Renal cortex interstitium (tissue), 11 donors: ENCODE measurements at regions not wholly inside any gene's neighbourhood (a gene's known extent, or its start where the extent isn't known, plus 50 kb on each side); places are given as distances from the start of the nearest gene placed in this dataset.
"Not testable (repeated sequence)": the region's sequence is repeated elsewhere in the genome, so short reads cannot be mapped to it uniquely, and the experiment has no call there.

ENCODE experiments used
- DNase-seq, 11 donors: peaks; one replicate each; pipeline ENCODE4 v3.0.0-alpha.2; 2013; ENCODE audit warnings: low read depth in 9 of 11, low spot score in 4 of 11; ENCODE audit errors: extremely low read depth in 1 of 11

GRCh38 chr16:76880523-76880922 is 310.5 kb upstream of the MON1B start:
- DNase-seq: not testable (repeated sequence)

- DNase-seq: no peak
These were observed 308.9 kb upstream of the MON1B start for GRCh38 chr16:76882105-76882504.

GRCh38 chr16:76883076-76883475 is 307.9 kb upstream of the MON1B start:
- DNase-seq: no peak

- no peak for DNase-seq
These were observed 305.0 kb upstream of the MON1B start for GRCh38 chr16:76885776-76886537.

DNA sequence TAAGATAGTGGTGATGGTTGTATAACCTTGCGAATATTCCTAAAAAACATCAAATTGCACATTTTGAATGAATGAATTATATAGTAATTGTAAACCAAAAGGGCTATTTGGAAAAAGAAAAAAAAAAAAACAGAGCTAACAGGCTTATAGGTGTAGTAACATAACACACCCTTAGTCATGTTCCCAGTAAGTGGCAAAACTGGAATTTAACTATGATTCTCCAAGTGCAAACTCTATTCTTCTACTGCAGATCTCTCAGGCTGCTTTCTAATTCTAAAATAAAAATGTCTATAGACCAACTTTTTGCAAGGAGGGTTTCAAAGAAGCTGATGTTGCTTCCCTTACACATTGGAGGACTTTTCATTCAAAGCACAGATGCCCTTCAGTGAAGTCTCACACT is 293.2 kb upstream of the MON1B start:
- no peak for DNase-seq

DNA sequence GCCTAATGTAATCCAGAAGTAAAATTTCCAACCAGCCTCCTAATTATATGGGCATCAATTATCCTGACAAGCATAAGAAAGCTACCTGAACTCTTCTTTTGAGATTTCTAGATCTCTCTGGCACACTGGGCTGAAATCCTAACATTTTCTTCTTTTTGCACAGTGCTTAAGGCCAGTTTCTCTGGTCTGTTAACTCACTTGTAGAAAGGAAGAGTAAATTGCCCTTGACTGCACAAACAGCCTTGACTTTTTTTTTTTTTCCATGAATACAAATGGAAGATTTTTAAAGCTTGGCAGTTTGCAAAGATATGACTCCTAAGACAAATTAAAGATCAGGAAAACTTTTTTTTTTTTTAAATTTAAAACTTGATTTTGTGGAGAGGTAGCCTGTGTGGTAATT is 291.2 kb upstream of the MON1B start:
- DNase-seq: peak in 4 of 11 donors; percentile 11 to 21 (median 18)

DNA sequence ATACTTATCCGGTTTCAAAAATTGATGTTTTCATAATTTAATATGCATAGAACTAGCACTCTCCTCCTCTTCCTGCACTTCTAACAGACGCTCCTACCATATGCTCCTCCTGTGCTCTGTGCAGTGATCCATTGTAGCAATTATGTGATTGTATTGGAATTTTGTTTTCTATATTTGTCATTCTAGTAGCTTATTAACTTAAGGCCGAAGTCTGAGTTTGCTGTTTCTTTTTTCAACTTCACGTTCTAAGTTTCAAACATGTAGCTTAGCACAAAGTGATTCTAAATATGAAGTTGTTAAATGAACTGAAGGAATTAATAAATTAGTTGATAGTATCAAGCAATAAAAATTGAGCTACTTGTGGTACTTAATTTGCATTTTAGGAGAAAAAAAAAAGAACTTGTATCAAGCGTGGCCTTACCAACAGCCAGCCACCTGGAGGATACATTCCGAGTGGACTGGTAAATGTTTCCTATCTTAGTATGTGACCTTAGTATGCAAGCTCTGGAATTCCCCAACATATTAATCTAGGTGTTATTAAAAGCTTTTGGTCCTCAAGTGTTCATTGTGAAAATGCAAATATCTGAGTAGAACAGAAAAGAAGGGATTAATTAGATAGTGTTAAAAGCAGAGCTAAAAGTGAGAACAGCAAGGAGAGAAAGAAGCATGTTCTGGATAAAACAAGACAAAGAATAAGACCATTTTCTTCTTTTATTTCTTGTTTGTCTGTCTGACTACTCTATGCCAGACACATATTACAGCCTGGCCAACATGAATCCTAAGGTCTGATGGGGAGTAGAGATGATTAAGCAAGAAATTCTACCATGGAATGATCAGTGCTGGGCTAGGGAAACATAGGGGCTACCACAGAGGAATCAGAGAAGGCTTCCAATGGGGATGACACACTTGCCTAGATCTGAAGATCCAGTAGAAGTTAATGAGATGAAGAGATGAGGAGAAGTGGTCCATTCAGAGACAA is 290.4 kb upstream of the MON1B start:
- peak in 2 of 11 donors; percentile 4 to 6 for DNase-seq

- peak in 1 of 11 donors; percentile 5 for DNase-seq
These were observed 284.4 kb upstream of the MON1B start for GRCh38 chr16:76906552-76906951.

DNA sequence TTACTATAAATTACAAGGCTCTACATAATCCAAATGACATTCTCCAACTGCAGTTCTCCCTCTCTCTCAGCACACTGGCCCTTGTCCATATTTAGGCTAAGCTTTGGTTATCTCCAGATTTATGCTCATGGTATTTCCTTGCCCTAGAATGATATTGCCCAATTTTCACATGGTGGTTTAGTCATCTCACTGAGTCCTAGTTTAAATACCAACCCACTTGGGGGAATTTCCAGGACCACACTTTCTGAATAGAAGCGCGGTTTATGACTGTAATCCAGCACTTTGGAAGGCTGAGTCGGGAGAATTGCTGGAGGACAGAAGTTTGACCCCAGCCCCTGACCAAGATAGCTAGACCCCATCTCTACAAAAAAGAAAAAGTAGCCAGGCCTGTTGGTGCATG is 280.1 kb upstream of the MON1B start:
- no peak for DNase-seq

GRCh38 chr16:76913046-76913445 is 277.9 kb upstream of the MON1B start:
- DNase-seq: no peak

- DNase-seq: no peak
These were observed 264.9 kb upstream of the MON1B start for GRCh38 chr16:76926042-76926441.

- no peak for DNase-seq
These were observed 264.4 kb upstream of the MON1B start for GRCh38 chr16:76926595-76926994.

- no peak for DNase-seq
These were observed 259.8 kb upstream of the MON1B start for GRCh38 chr16:76931186-76931585.

DNA sequence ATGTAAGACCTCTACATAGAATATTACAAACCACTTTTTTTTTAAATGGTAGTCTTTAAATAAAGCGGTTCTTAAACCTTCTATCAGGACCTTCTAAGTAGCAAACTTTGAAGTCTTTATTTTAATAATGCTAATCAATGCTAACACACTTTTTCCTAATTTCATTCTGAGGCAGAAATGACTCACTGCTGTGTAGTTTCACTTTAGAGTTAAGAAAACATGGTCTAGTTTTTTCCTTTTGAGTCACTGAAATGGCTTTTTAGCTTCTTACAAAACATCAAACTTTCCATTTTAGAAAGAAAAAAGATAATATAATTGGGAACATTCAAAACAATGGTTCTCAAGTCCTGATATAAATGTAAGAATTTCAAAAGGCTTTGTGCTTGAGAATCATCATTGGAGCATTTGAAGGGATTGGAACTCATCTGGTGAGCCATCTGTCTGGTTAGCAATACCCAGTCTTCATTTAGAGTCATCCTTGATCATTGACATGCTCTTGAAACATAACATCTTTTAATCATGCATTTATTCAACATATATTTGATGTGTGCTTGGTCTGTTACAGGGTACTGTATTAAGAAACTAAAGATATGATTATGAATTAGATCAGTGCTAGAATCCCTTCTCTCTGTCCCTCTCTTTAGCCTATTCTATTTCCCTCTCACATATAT is 258.3 kb upstream of the MON1B start:
- no peak for DNase-seq

DNA sequence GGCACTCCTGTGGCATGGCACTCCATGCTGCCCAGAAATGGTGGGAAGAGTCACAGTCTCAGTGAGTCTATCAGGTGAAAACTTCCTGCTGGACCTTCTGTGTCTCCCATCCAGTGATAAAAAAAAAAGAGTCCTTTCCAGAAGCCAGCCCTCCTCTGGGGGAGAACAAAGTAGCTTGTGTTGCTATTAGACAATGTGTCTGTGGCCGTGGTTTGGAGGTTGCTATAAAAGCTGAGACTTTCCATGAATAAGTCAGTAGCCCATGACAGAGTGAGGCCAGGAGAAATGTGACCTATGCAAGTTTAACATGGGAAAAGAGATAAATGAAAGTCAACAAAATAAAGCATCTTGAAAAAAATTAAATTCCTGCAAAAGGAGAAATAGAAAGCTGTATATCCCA is 250.7 kb upstream of the MON1B start:
- no peak for DNase-seq

DNA sequence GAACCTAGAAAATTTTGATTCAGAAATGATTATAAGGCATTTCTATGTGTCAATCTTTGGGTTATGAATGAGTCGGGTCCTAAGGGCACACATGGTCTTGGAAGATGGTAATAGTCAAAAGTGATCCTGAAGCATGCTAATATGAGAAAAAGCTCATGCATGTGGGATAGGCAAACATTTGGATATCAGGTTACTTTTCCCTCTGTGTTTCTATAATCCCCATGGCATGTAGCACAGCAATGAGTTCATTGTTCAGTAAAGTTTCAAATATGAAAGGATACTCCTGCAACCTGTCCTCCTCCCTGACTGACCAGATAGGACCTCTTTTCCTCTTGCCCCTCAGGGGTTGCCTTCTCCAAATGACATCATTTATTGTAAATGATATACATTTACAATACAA is 249.9 kb upstream of the MON1B start:
- DNase-seq: no peak

GRCh38 chr16:76942089-76942488 is 248.9 kb upstream of the MON1B start:
- DNase-seq: no peak

- DNase-seq: no peak
These were observed 247.1 kb upstream of the MON1B start for GRCh38 chr16:76943921-76944320.

DNA sequence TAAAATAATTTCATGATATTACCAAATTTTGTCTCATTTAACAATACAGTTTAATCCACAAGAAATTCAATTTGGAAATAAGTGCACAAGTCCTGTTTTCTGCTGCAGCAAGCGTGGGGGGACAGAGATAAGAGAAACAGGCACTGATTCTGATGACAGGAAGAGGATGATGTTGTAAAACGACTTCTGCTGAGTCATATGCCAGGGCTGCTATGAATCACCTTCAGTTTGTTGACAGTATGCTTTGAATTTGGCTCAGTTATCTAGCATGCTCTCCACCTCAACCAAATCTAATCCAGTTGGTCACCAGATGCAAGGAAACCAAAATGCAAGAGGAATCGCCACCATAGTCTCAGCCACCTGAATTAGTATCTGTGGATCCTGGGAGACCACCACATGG is 244.1 kb upstream of the MON1B start:
- peak in 1 of 11 donors; percentile 11 for DNase-seq

GRCh38 chr16:76947749-76948148 is 243.2 kb upstream of the MON1B start:
- no peak for DNase-seq
